ENCODE measurements at regions not wholly inside any gene's neighbourhood (a gene's known extent, or its start where the extent isn't known, plus 50 kb on each side); places are given as distances from the start of the nearest gene placed in this dataset.

GRCh38 chr9:86672966-86673365 lies 274.3 kb downstream of the GAS1 start:
- H3K4me3 ChIP-seq (ENCODE audit: low read length): no peak overlapping the region
- no peak for TF ChIP-seq CTCF (conservative IDR thresholded peaks at IDR 0.05; ENCODE audit: low read length)
- DNase-seq (ENCODE audit: low read depth): no peak

GRCh38 chr9:86672301-86672700 lies 275.0 kb downstream of the GAS1 start:
- H3K4me3 ChIP-seq (ENCODE audit: low read length): no peak overlapping the region
- no peak for TF ChIP-seq CTCF (conservative IDR thresholded peaks at IDR 0.05; ENCODE audit: low read length)
- DNase-seq (ENCODE audit: low read depth): peak; percentile 49

- no peak overlapping the region for H3K4me3 ChIP-seq (ENCODE audit: low read length)
- no peak for TF ChIP-seq CTCF (conservative IDR thresholded peaks at IDR 0.05; ENCODE audit: low read length)
- no peak for DNase-seq (ENCODE audit: low read depth)
Measured at GRCh38 chr9:86671018-86671417, 276.3 kb downstream of the GAS1 start.

- DNase-seq (ENCODE audit: low read depth): peak; percentile 41
- TF ChIP-seq CTCF (conservative IDR thresholded peaks at IDR 0.05; ENCODE audit: low read length): no peak
- no peak overlapping the region for H3K4me3 ChIP-seq (ENCODE audit: low read length)
Measured at GRCh38 chr9:86670536-86670935, 276.8 kb downstream of the GAS1 start.

- no peak overlapping the region for H3K4me3 ChIP-seq (ENCODE audit: low read length)
- TF ChIP-seq CTCF (conservative IDR thresholded peaks at IDR 0.05; ENCODE audit: low read length): no peak
- DNase-seq (ENCODE audit: low read depth): no peak
Measured at GRCh38 chr9:86670076-86670475, 277.2 kb downstream of the GAS1 start.

GRCh38 chr9:86669422-86669821 lies 277.9 kb downstream of the GAS1 start:
- no peak for TF ChIP-seq CTCF (conservative IDR thresholded peaks at IDR 0.05; ENCODE audit: low read length)
- DNase-seq (ENCODE audit: low read depth): peak; percentile 27
- no peak overlapping the region for H3K4me3 ChIP-seq (ENCODE audit: low read length)

GRCh38 chr9:86668488-86668887 lies 278.8 kb downstream of the GAS1 start:
- DNase-seq (ENCODE audit: low read depth): peak; percentile 20
- TF ChIP-seq CTCF (conservative IDR thresholded peaks at IDR 0.05; ENCODE audit: low read length): no peak
- no peak overlapping the region for H3K4me3 ChIP-seq (ENCODE audit: low read length)
